ENCODE measurements at regions not wholly inside any gene's neighbourhood (a gene's known extent, or its start where the extent isn't known, plus 50 kb on each side); places are given as distances from the start of the nearest gene placed in this dataset.

GRCh38 chr5:62812621-62813255, 234.1 kb downstream of the LRRC70 start:
- H3K9ac ChIP-seq (ENCODE audit: control insufficient read depth, insufficient read depth, low read length), result no peak overlapping the region
- POLR2A ChIA-PET, result no interaction called here
- no peak overlapping the region for H3K4me2 ChIP-seq (ENCODE audit: control insufficient read depth, insufficient read depth)
- no peaks in the 10 kb centered on the region for H3K79me2 ChIP-seq (ENCODE audit: control insufficient read depth, insufficient read depth, low read length)
- no peaks in the 10 kb centered on the region for H3K36me3 ChIP-seq (ENCODE audit: control insufficient read depth in 2 of 2, insufficient read depth in 2 of 2, low read length in 1 of 2)
- BruUV-seq (replicated peaks), result no TSS peak
- no peaks in the 10 kb centered on the region for H4K20me1 ChIP-seq (ENCODE audit: control insufficient read depth, insufficient read depth)
- H3K27ac ChIP-seq (ENCODE audit: control insufficient read depth, insufficient read depth), result no peak overlapping the region
- CTCF ChIA-PET, result interaction anchor here (1.2 kb wide), 1 partner anchor 353 kb away, joined by 3 read pairs; no protein-coding TSS in a partner anchor
- RAD21 ChIA-PET (ENCODE audit: unreplicated experiment), result interaction anchor here (0.5 kb wide), 1 partner anchor 255 kb away, joined by 4 read pairs; no protein-coding TSS in a partner anchor
- no peaks in the 10 kb centered on the region for H3K27me3 ChIP-seq (replicated peaks in 1 of 2; ENCODE audit: control insufficient read depth in 2 of 2, insufficient read depth in 2 of 2, low read length in 1 of 2)
- no peak for FAIRE-seq
- H3K9me3 ChIP-seq (replicated peaks; ENCODE audit: control insufficient read depth, insufficient read depth, low read length), result no peaks in the 10 kb centered on the region
- no peak for ATAC-seq
- DNase-seq (ENCODE audit: low read depth, low spot score), result no peak
- in situ Hi-C loops (cut with MboI), result no loop called here
- H3K4me3 ChIP-seq, result no peak overlapping the region
- H3K4me1 ChIP-seq (ENCODE audit: control insufficient read depth, insufficient read depth, low read length), result no peaks in the 10 kb centered on the region
- no peak overlapping the region for H2AFZ ChIP-seq (ENCODE audit: control insufficient read depth, low read depth, low read length)
- WGBS (ENCODE audit: insufficient coverage, insufficient replicate concordance, low lambda C conversion rate, missing lambda C conversion rate), result 16% methylated on average over 6 of the region's 6 CpGs
- SMC1A ChIA-PET (ENCODE audit: uncharacterized antibody, unreplicated experiment), result no interaction called here
- intact Hi-C loops (cut with micrococcal nuclease; ENCODE audit: unreplicated experiment), result no loop called here
- TF ChIP-seq SMC3 (IDR thresholded peaks at IDR 0.05; ENCODE audit: borderline replicate concordance, low read length), result no peak
- no peak for TF ChIP-seq TAF1 (IDR thresholded peaks at IDR 0.05; ENCODE audit: borderline replicate concordance, low read depth, low read length)
- TF ChIP-seq RFX5 (IDR thresholded peaks at IDR 0.05; ENCODE audit: low read depth, low read length), result no peak
- TF ChIP-seq IRF3 (IDR thresholded peaks at IDR 0.05), result no peak
- TF ChIP-seq DPF2 (IDR thresholded peaks at IDR 0.05), result no peak
- TF ChIP-seq MEF2B (IDR thresholded peaks at IDR 0.05; ENCODE audit: partially characterized antibody, poor library complexity, severe bottlenecking), result no peak
- TF ChIP-seq HCFC1 (IDR thresholded peaks at IDR 0.05; ENCODE audit: low read length), result no peak
- no peak for TF ChIP-seq ZBTB33 (IDR thresholded peaks at IDR 0.05)
- TF ChIP-seq NFYB (IDR thresholded peaks at IDR 0.05; ENCODE audit: insufficient read depth, low read depth, low read length), result no peak
- no peak for TF ChIP-seq NKRF (conservative IDR thresholded peaks at IDR 0.05)
- TF ChIP-seq RELB (IDR thresholded peaks at IDR 0.05; ENCODE audit: low read depth), result no peak
- no peak for TF ChIP-seq ZNF622 (IDR thresholded peaks at IDR 0.05)
- TF ChIP-seq POLR2A (IDR thresholded peaks at IDR 0.05; ENCODE audit: low read depth, low read length), result no peak
- no peak for TF ChIP-seq SP1 (IDR thresholded peaks at IDR 0.05; ENCODE audit: low read depth, low read length)
- no peak for TF ChIP-seq CEBPZ (IDR thresholded peaks at IDR 0.05; ENCODE audit: low read depth, low read length)
- no peak for TF ChIP-seq CBX3 (IDR thresholded peaks at IDR 0.05; ENCODE audit: borderline replicate concordance, low read depth)

Measured in GM12878 (cell line).